A673 (cell line): ENCODE measurements at regions not wholly inside any gene's neighbourhood (a gene's known extent, or its start where the extent isn't known, plus 50 kb on each side); places are given as distances from the start of the nearest gene placed in this dataset.

Experiments used
- BruUV-seq: library from RNA; stranded (reverse); fragments of 400-500 nt; replicated peaks from 2 replicates; lab custom pipeline; 2021; lab: Mats Ljungman, UMichigan
- CTCF ChIA-PET: fragments of 300-600 bp; sonication (Branson Sonifier 250); formaldehyde crosslinking; loops from one replicate; lab custom pipeline; 2022; ENCODE audit warnings: antibody characterized with exemption; lab: Charles Lee
- POLR2A ChIA-PET: fragments of 300-600 bp; sonication (Branson Sonifier 250); formaldehyde crosslinking; loops from one replicate; lab custom pipeline; 2022; ENCODE audit warnings: antibody characterized with exemption; ENCODE audit not compliant: low non-redundant PET; lab: Charles Lee
- DNase-seq: peaks from one replicate; pipeline ENCODE4 v3.0.0-alpha.2; 2015; ENCODE audit warnings: low spot score
- H3K27ac ChIP-seq: fragments of 200-600 bp; sonication (generic); 2 replicates; pipeline ENCODE4 v1.5.1; 2016; ENCODE audit warnings: mixed run types, low read depth, mild to moderate bottlenecking, mixed read lengths, antibody characterized with exemption, low read length; ENCODE audit not compliant: poor library complexity, severe bottlenecking
- H3K27me3 ChIP-seq: fragments of 200-600 bp; sonication (generic); replicated peaks from 2 replicates; pipeline ENCODE4 v1.6.1; 2017; ENCODE audit warnings: mixed run types, low read depth, mild to moderate bottlenecking, mixed read lengths, antibody characterized with exemption, low read length; ENCODE audit not compliant: insufficient read depth, poor library complexity
- H3K36me3 ChIP-seq: fragments of 200-600 bp; sonication (generic); 2 replicates; pipeline ENCODE4 v1.6.1; 2016; ENCODE audit warnings: mixed run types, mild to moderate bottlenecking, mixed read lengths, antibody characterized with exemption, low read length; ENCODE audit not compliant: insufficient read depth, poor library complexity, severe bottlenecking
- H3K4me1 ChIP-seq: fragments of 200-600 bp; sonication (generic); 2 replicates; pipeline ENCODE4 v1.6.1; 2017; ENCODE audit warnings: mixed run types, mild to moderate bottlenecking, mixed read lengths, antibody characterized with exemption, low read length; ENCODE audit not compliant: insufficient read depth, poor library complexity, severe bottlenecking
- H3K4me3 ChIP-seq: fragments of 200-600 bp; sonication (generic); 2 replicates; pipeline ENCODE4 v1.5.1; 2016; ENCODE audit warnings: low read depth, mixed run types, mild to moderate bottlenecking, mixed read lengths, low read length; ENCODE audit not compliant: poor library complexity, severe bottlenecking
- H3K9me3 ChIP-seq: fragments of 200-600 bp; sonication (generic); 2 replicates; pipeline ENCODE4 v1.6.1; 2016; ENCODE audit warnings: mixed run types, low read depth, mild to moderate bottlenecking, mixed read lengths, antibody characterized with exemption, low read length; ENCODE audit not compliant: poor library complexity, severe bottlenecking
- CTCF ChIP-seq: fragments of 300-800, 200-600 bp; sonication (generic); conservative IDR thresholded peaks from 2 replicates; pipeline ENCODE4 v1.5.1; 2017; ENCODE audit warnings: low read depth, mild to moderate bottlenecking, antibody characterized with exemption, low read length, moderate library complexity, mixed read lengths
- EZH2 ChIP-seq: fragments of 200-600 bp; sonication (generic); IDR thresholded peaks from 2 replicates; pipeline ENCODE4 v1.6.1; 2017; ENCODE audit warnings: borderline replicate concordance, low read depth, mild to moderate bottlenecking, mixed read lengths, antibody characterized with exemption, low read length; ENCODE audit not compliant: poor library complexity, severe bottlenecking
- intact Hi-C: fragments of 100-400 bp; cut with micrococcal nuclease; formaldehyde crosslinking; loops from one replicate; pipeline ENCODE4 v1.10.0; 2022; ENCODE audit not compliant: unreplicated experiment

GRCh38 chr15:81728726-81729125 is 317.1 kb downstream of the MEX3B start:
- no TSS peak for BruUV-seq
- H3K36me3 ChIP-seq = no peaks in the 10 kb centered on the region
- H3K27me3 ChIP-seq = no peaks in the 10 kb centered on the region
- TF ChIP-seq EZH2 = no peak
- no peak for TF ChIP-seq CTCF
- no peaks in the 10 kb centered on the region for H3K4me1 ChIP-seq
- intact Hi-C loops = no loop called here
- ChIA-PET CTCF (no interaction called here), POLR2A (no interaction called here)
- H3K9me3 ChIP-seq = peaks cover 6% of the 10 kb centered on the region
- DNase-seq = no peak
- no peak overlapping the region for H3K4me3 ChIP-seq
- H3K27ac ChIP-seq = no peak overlapping the region

- Histone ChIP-seq H3K27me3 (no peaks in the 10 kb centered on the region), H3K4me1 (no peaks in the 10 kb centered on the region), H3K4me3 (no peak overlapping the region), H3K9me3 (peaks cover 10% of the 10 kb centered on the region), H3K36me3 (no peaks in the 10 kb centered on the region), H3K27ac (no peak overlapping the region)
- intact Hi-C loops = no loop called here
- TF ChIP-seq CTCF (no peak), EZH2 (no peak)
- ChIA-PET POLR2A (no interaction called here), CTCF (no interaction called here)
- BruUV-seq = no TSS peak
- DNase-seq = no peak
Observed at GRCh38 chr15:81725590-81725989, 320.2 kb downstream of the MEX3B start.

GRCh38 chr15:81724536-81724935 is 321.3 kb downstream of the MEX3B start:
- Histone ChIP-seq H3K4me1 (no peaks in the 10 kb centered on the region), H3K27ac (no peak overlapping the region), H3K36me3 (no peaks in the 10 kb centered on the region), H3K4me3 (no peak overlapping the region), H3K9me3 (peaks cover 10% of the 10 kb centered on the region), H3K27me3 (no peaks in the 10 kb centered on the region)
- intact Hi-C loops = no loop called here
- CTCF ChIA-PET = no interaction called here
- POLR2A ChIA-PET = no interaction called here
- no peak for TF ChIP-seq CTCF
- no peak for TF ChIP-seq EZH2
- DNase-seq = no peak
- no TSS peak for BruUV-seq
